Mesothelial cell of epicardium (in vitro differentiated cells): ENCODE measurements at regions not wholly inside any gene's neighbourhood (a gene's known extent, or its start where the extent isn't known, plus 50 kb on each side); places are given as distances from the start of the nearest gene placed in this dataset.
A peak's percentile ranks its signal among the peaks of the same experiment; 100 is the strongest.

Experiments used
- DNase-seq, 2 experiments: peaks; one replicate each; pipeline ENCODE4 v3.0.0; 2021; ENCODE audit warnings: low spot score in 2 of 2; ENCODE audit not compliant: unreplicated experiment in 2 of 2
- H3K27ac Mint-ChIP-seq: 2 replicates; pipeline ENCODE4 v1.8.0; 2021; ENCODE audit warnings: mixed read lengths
- H3K27me3 Mint-ChIP-seq: 2 replicates; pipeline ENCODE4 v1.8.0; 2021; ENCODE audit warnings: low read depth, mixed read lengths
- H3K36me3 Mint-ChIP-seq: 2 replicates; pipeline ENCODE4 v1.8.0; 2021; ENCODE audit warnings: mixed read lengths
- H3K4me1 Mint-ChIP-seq: 2 replicates; pipeline ENCODE4 v1.8.0; 2021; ENCODE audit warnings: mixed read lengths
- H3K4me3 Mint-ChIP-seq: 2 replicates; pipeline ENCODE4 v1.8.0; 2021; ENCODE audit warnings: mild to moderate bottlenecking, moderate library complexity, mixed read lengths
- H3K9me3 Mint-ChIP-seq: 2 replicates; pipeline ENCODE4 v1.8.0; 2021; ENCODE audit warnings: mixed read lengths
- TF ChIP-seq, protein P1 (sequence below): fragments of 200-600 bp; sonication (generic); IDR thresholded peaks from one replicate; pipeline ENCODE4 v1.5.0; 2021; ENCODE audit warnings: antibody characterized with exemption; ENCODE audit not compliant: unreplicated experiment

- Mint-ChIP-seq H3K27ac (no peak overlapping the region), H3K27me3 (no peaks in the 10 kb centered on the region), H3K4me3 (no peak overlapping the region), H3K4me1 (peaks cover 7% of the 10 kb centered on the region), H3K36me3 (peaks cover 19% of the 10 kb centered on the region), H3K9me3 (peaks cover 35% of the 10 kb centered on the region)
- TF ChIP-seq, protein P1, sequence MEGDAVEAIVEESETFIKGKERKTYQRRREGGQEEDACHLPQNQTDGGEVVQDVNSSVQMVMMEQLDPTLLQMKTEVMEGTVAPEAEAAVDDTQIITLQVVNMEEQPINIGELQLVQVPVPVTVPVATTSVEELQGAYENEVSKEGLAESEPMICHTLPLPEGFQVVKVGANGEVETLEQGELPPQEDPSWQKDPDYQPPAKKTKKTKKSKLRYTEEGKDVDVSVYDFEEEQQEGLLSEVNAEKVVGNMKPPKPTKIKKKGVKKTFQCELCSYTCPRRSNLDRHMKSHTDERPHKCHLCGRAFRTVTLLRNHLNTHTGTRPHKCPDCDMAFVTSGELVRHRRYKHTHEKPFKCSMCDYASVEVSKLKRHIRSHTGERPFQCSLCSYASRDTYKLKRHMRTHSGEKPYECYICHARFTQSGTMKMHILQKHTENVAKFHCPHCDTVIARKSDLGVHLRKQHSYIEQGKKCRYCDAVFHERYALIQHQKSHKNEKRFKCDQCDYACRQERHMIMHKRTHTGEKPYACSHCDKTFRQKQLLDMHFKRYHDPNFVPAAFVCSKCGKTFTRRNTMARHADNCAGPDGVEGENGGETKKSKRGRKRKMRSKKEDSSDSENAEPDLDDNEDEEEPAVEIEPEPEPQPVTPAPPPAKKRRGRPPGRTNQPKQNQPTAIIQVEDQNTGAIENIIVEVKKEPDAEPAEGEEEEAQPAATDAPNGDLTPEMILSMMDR: no peak
- no peak for DNase-seq
Observed at GRCh38 chr4:182023469-182023868, 219.7 kb upstream of the TENM3 start.

GRCh38 chr4:182042945-182043344 is 200.3 kb upstream of the TENM3 start:
- Mint-ChIP-seq H3K4me3 (no peak overlapping the region), H3K4me1 (peaks cover 28% of the 10 kb centered on the region), H3K36me3 (no peaks in the 10 kb centered on the region), H3K9me3 (no peaks in the 10 kb centered on the region), H3K27me3 (no peaks in the 10 kb centered on the region), H3K27ac (peak overlapping the region; percentile 44)
- TF ChIP-seq, protein P1: no peak
- DNase-seq: no peak

DNA sequence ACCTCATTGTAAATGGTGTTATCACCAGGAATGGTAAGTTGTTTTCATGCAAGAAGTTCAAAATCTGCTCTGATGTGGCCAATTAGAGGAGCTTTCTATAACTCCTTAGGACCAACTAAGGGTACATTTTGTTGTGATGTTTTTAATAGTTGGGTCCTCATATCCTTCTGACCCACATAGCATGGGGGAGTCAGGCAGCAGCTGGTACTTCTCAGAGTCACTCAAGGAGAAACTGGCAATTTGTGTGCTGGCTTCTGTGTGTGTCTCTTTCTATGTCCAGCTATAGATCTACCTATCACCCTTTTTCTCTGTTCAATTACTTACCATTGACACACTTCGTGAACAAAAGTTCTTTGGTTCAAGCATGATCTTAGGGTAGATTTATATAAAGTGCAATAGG is 194.3 kb upstream of the TENM3 start:
- Mint-ChIP-seq H3K9me3 (no peaks in the 10 kb centered on the region), H3K27me3 (no peaks in the 10 kb centered on the region), H3K4me3 (no peak overlapping the region), H3K36me3 (peaks cover 1% of the 10 kb centered on the region), H3K4me1 (peaks cover 6% of the 10 kb centered on the region), H3K27ac (no peak overlapping the region)
- TF ChIP-seq, protein P1: no peak
- DNase-seq: no peak

GRCh38 chr4:182056866-182057265 is 186.3 kb upstream of the TENM3 start:
- no peak for DNase-seq
- Mint-ChIP-seq H3K9me3 (peaks cover 4% of the 10 kb centered on the region), H3K36me3 (no peaks in the 10 kb centered on the region)

GRCh38 chr4:182062458-182062857 is 180.7 kb upstream of the TENM3 start:
- Mint-ChIP-seq H3K4me3 (no peak overlapping the region), H3K4me1 (peaks cover 6% of the 10 kb centered on the region), H3K27me3 (no peaks in the 10 kb centered on the region), H3K36me3 (no peaks in the 10 kb centered on the region), H3K9me3 (peaks cover 4% of the 10 kb centered on the region), H3K27ac (peak overlapping the region; percentile 68)
- no peak for DNase-seq
- TF ChIP-seq, protein P1: no peak

More at GRCh38 chr4:182056866-182057265, 186.3 kb upstream of the TENM3 start:
- H3K4me3 Mint-ChIP-seq: no peak overlapping the region
- peaks cover 3% of the 10 kb centered on the region for H3K4me1 Mint-ChIP-seq
- no peaks in the 10 kb centered on the region for H3K27me3 Mint-ChIP-seq
- TF ChIP-seq, protein P1: no peak
- H3K27ac Mint-ChIP-seq: no peak overlapping the region

DNA sequence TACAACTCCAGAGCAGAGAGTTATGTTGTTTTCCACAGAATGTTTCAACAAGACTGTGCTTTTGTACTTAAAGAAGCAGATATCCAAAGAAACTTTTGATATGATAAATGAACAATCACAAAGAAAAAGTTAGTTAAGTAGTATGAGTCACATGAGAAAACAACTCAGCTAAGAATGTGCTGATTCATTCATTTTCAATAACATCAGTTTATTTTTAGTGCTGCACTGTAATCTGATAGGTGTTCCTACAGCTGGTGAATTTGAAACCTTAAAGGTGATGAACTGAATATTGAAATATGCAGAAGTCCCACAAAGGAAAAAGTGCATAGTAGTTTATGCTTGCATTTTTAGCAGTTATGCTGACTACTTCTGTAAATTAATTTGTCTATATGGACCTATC is 180.3 kb upstream of the TENM3 start:
- TF ChIP-seq, protein P1: no peak
- Mint-ChIP-seq H3K9me3 (peaks cover 4% of the 10 kb centered on the region), H3K27me3 (no peaks in the 10 kb centered on the region), H3K4me3 (no peak overlapping the region), H3K36me3 (no peaks in the 10 kb centered on the region), H3K4me1 (peaks cover 6% of the 10 kb centered on the region), H3K27ac (peak overlapping the region; percentile 68)
- DNase-seq: no peak
